ENCODE measurements at regions not wholly inside any gene's neighbourhood (a gene's known extent, or its start where the extent isn't known, plus 50 kb on each side); places are given as distances from the start of the nearest gene placed in this dataset.

DNA sequence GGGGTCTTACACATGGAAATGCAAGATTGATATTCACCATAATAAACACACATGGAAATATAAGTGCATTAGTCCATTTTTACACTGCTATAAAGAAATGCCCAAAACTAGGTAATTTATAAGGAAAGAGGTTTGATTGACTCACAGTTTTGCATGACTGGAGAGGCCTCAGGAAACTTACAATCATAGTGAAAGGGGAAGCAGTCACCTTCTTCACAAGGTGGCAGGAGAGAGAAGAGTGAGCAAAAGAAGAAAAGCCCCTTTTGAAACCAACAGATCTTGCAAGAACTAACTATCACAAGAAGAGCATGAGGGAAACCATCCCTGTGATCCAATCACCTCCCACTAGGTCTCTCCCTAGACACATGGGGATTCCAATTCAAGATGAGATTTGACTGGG lies 111.7 kb upstream of the TP63 start (continued):
- TF ChIP-seq, protein P1, sequence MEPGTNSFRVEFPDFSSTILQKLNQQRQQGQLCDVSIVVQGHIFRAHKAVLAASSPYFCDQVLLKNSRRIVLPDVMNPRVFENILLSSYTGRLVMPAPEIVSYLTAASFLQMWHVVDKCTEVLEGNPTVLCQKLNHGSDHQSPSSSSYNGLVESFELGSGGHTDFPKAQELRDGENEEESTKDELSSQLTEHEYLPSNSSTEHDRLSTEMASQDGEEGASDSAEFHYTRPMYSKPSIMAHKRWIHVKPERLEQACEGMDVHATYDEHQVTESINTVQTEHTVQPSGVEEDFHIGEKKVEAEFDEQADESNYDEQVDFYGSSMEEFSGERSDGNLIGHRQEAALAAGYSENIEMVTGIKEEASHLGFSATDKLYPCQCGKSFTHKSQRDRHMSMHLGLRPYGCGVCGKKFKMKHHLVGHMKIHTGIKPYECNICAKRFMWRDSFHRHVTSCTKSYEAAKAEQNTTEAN (CRISPR knock-in tag; IDR thresholded peaks at IDR 0.05) = no peak
- TF ChIP-seq ATF3 (CRISPR knock-in tag; conservative IDR thresholded peaks at IDR 0.05) (no peak), RORB (CRISPR knock-in tag; IDR thresholded peaks at IDR 0.05) (no peak), ELF4 (CRISPR knock-in tag; IDR thresholded peaks at IDR 0.05; ENCODE audit: low read depth) (no peak), NFE2L1 (CRISPR knock-in tag; IDR thresholded peaks at IDR 0.05) (no peak), KAT7 (CRISPR knock-in tag; IDR thresholded peaks at IDR 0.05; ENCODE audit: borderline replicate concordance) (no peak), ZNF232 (CRISPR knock-in tag; IDR thresholded peaks at IDR 0.05) (no peak)
- TF ChIP-seq, protein P2, sequence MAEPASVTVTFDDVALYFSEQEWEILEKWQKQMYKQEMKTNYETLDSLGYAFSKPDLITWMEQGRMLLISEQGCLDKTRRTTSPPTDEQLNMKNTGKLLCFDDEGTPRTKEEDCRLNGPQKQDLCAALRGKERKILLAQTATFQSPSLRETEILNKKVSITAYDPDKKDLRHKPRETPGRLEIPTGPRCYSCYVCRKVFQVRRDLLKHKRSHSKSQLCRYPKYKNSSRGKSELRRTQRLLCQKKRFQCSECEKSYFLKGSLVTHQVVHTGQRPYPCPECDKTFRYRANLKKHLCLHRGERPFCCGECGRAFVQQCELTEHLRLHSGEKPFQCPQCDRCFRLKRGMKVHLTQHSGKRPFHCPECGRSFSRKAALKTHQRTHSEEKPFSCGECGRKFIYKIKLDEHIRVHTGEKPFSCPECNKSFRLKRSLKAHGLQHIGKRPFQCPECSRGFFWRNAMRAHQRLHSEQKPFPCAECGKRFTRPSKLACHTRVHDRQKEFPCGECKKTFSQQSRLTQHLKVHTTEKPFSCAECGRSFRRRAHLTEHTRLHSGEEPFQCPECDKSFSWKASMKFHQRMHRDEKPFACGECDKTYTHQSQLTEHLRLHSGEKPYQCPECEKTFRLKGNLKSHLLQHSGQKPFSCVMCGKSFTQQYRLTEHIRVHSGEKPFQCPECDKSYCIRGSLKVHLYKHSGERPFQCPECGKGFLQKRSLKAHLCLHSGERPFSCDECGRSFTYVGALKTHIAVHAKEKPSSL (CRISPR knock-in tag; conservative IDR thresholded peaks at IDR 0.05) = no peak

DNA sequence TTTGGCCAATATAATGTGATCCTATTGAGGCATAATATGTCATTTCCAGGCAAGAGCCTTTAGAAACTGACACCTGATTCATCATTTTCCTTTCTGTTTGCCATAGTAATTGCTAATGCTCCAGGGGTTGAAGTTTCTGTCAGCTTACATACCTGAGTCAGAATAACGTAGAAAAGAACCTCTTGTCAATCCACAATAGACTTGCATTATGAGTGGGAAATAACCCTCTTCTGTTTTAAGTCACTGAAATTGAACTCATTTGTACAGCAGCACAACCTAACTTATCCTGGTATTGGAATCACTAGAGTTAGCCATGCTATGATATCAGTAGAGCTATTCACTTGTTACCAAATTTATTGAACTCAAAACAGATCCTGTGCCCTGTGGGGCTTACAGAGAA lies 101.7 kb upstream of the TP63 start:
- Mint-ChIP-seq H3K4me1 (no peaks in the 10 kb centered on the region), H3K4me3 (no peak overlapping the region), H3K36me3 (0 out of 2 replicates have a peak, but pooled peaks cover 5% of the 10 kb centered on the region), H3K27me3 (ENCODE audit: low read depth) (no peaks in the 10 kb centered on the region), H3K9me3 (peaks cover 11% of the 10 kb centered on the region), H3K27ac (no peak overlapping the region)
- CTCF ChIA-PET = no interaction called here
- ATAC-seq (no peak), DNase-seq (ENCODE audit: low spot score) (no peak)
- POLR2A ChIA-PET = no interaction called here
- no peak for TF ChIP-seq TP53 (CRISPR knock-in tag; IDR thresholded peaks at IDR 0.05)
- no peak for TF ChIP-seq ARID4B (CRISPR knock-in tag; IDR thresholded peaks at IDR 0.05; ENCODE audit: borderline replicate concordance)
- no peak for TF ChIP-seq CREM (CRISPR knock-in tag; IDR thresholded peaks at IDR 0.05)
- TF ChIP-seq, protein P3, sequence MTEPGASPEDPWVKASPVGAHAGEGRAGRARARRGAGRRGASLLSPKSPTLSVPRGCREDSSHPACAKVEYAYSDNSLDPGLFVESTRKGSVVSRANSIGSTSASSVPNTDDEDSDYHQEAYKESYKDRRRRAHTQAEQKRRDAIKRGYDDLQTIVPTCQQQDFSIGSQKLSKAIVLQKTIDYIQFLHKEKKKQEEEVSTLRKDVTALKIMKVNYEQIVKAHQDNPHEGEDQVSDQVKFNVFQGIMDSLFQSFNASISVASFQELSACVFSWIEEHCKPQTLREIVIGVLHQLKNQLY (CRISPR knock-in tag; IDR thresholded peaks at IDR 0.05) = no peak
- TF ChIP-seq, protein P1 (CRISPR knock-in tag; IDR thresholded peaks at IDR 0.05) = no peak
- TF ChIP-seq HMGA2 (CRISPR knock-in tag; IDR thresholded peaks at IDR 0.05) = no peak
- no peak for TF ChIP-seq ZNF532 (CRISPR knock-in tag; IDR thresholded peaks at IDR 0.05; ENCODE audit: borderline replicate concordance)
- TF ChIP-seq SMAD4 (CRISPR knock-in tag; IDR thresholded peaks at IDR 0.05) = no peak
- no peak for TF ChIP-seq ZNF416 (CRISPR knock-in tag; IDR thresholded peaks at IDR 0.05)
- TF ChIP-seq FOXJ3 (CRISPR knock-in tag; IDR thresholded peaks at IDR 0.05; ENCODE audit: borderline replicate concordance) = no peak

All from WTC11 (cell line).